ENCODE measurements at regions not wholly inside any gene's neighbourhood (a gene's known extent, or its start where the extent isn't known, plus 50 kb on each side); places are given as distances from the start of the nearest gene placed in this dataset.

DNA sequence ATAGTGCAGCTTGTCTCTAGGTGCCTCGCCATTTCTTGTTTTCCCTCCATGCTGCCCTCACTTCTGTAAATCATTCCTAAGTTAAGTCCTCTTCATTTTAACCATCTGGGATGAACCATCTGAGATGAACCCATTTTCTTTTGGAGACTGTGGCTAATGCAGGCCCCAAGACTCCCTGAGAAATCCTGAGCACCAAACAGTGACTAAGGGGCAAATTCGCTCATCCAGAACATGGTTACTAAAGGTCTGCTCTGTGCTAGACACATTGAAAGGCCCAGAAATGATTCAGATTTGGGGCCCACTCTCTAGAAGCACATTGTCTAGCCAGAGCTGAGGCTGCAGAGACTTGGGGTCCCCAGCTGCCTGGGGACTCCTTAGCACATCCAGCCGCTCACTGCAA, 151.9 kb upstream of the CTTNBP2NL start:
- Histone ChIP-seq H3K4me1 (ENCODE audit: control insufficient read depth, insufficient read depth, low read length) (no peaks in the 10 kb centered on the region), H3K27ac (ENCODE audit: extremely low read depth, low read depth, low read length) (no peak overlapping the region), H3K36me3 (ENCODE audit: control insufficient read depth in 2 of 2, insufficient read depth in 1 of 2, low read length in 2 of 2) (no peaks in the 10 kb centered on the region), H3K4me3 (ENCODE audit: low read depth, low read length) (no peak overlapping the region), H3K9me3 (ENCODE audit: control insufficient read depth, insufficient read depth, low read depth, low read length) (no peaks in the 10 kb centered on the region)
- TF ChIP-seq ZNF704 (tag by site-specific recombination; IDR thresholded peaks at IDR 0.05) (no peak), ZNF112 (tag by site-specific recombination; IDR thresholded peaks at IDR 0.05) (no peak), SP3 (tag by site-specific recombination; IDR thresholded peaks at IDR 0.05) (no peak), ZBTB8A (tag by site-specific recombination; IDR thresholded peaks at IDR 0.05) (no peak), ZNF623 (tag by site-specific recombination; IDR thresholded peaks at IDR 0.05) (no peak), ZNF223 (tag by site-specific recombination; IDR thresholded peaks at IDR 0.05) (no peak), ZNF10 (tag by site-specific recombination; IDR thresholded peaks at IDR 0.05) (no peak), ZNF629 (tag by site-specific recombination; IDR thresholded peaks at IDR 0.05) (no peak), ZNF184 (tag by site-specific recombination; IDR thresholded peaks at IDR 0.05) (no peak), ZSCAN23 (tag by site-specific recombination; IDR thresholded peaks at IDR 0.05) (no peak)
- ChIA-PET CTCF (no interaction called here), POLR2A (no interaction called here)

DNA sequence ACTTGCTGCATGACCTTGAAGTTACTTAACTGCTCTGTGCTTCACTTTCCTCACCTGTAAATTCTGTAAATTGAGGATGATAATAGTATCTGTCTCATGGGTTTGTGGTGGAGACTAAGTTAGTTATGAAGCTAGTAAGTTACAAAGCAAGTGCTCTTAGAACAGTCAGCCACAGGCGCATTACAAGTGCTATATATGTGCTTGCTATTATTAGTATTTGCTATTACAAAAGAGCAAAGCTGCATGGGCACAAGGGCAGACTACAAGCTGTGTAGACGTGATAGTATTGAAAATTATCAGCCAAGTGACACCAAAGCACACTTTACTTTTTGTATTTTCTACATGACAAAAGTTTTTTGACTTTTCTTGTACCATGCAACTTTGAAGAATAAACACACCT, 150.9 kb upstream of the CTTNBP2NL start:
- Histone ChIP-seq H3K4me1 (ENCODE audit: control insufficient read depth, insufficient read depth, low read length) (no peaks in the 10 kb centered on the region), H3K4me3 (ENCODE audit: low read depth, low read length) (no peak overlapping the region), H3K9me3 (ENCODE audit: control insufficient read depth, insufficient read depth, low read depth, low read length) (no peaks in the 10 kb centered on the region), H3K27ac (ENCODE audit: extremely low read depth, low read depth, low read length) (no peak overlapping the region), H3K36me3 (ENCODE audit: control insufficient read depth in 2 of 2, insufficient read depth in 1 of 2, low read length in 2 of 2) (no peaks in the 10 kb centered on the region)
- ChIA-PET POLR2A (no interaction called here), CTCF (interaction anchor here (0.6 kb wide), 1 partner anchor 91 kb away, joined by 3 read pairs; no protein-coding TSS in a partner anchor)
- no peak for TF ChIP-seq ZNF48 (tag by site-specific recombination; IDR thresholded peaks at IDR 0.05)
- no peak for TF ChIP-seq ZBTB11 (tag by site-specific recombination; conservative IDR thresholded peaks at IDR 0.05; ENCODE audit: low read depth)
- no peak for TF ChIP-seq ZBTB17 (tag by site-specific recombination; IDR thresholded peaks at IDR 0.05)
- TF ChIP-seq GFI1B (tag by site-specific recombination; IDR thresholded peaks at IDR 0.05), result no peak
- TF ChIP-seq ZNF248 (tag by site-specific recombination; IDR thresholded peaks at IDR 0.05), result no peak

- Histone ChIP-seq H3K27ac (ENCODE audit: extremely low read depth, low read depth, low read length) (no peak overlapping the region), H3K4me3 (ENCODE audit: low read depth, low read length) (no peak overlapping the region), H3K9me3 (ENCODE audit: control insufficient read depth, insufficient read depth, low read depth, low read length) (no peaks in the 10 kb centered on the region), H3K36me3 (ENCODE audit: control insufficient read depth in 2 of 2, insufficient read depth in 1 of 2, low read length in 2 of 2) (no peaks in the 10 kb centered on the region), H3K4me1 (ENCODE audit: control insufficient read depth, insufficient read depth, low read length) (no peaks in the 10 kb centered on the region)
- no peak for TF ChIP-seq ZNF121 (tag by site-specific recombination; IDR thresholded peaks at IDR 0.05)
- no peak for TF ChIP-seq SALL2 (tag by site-specific recombination; IDR thresholded peaks at IDR 0.05; ENCODE audit: borderline replicate concordance)
- TF ChIP-seq, protein P1, sequence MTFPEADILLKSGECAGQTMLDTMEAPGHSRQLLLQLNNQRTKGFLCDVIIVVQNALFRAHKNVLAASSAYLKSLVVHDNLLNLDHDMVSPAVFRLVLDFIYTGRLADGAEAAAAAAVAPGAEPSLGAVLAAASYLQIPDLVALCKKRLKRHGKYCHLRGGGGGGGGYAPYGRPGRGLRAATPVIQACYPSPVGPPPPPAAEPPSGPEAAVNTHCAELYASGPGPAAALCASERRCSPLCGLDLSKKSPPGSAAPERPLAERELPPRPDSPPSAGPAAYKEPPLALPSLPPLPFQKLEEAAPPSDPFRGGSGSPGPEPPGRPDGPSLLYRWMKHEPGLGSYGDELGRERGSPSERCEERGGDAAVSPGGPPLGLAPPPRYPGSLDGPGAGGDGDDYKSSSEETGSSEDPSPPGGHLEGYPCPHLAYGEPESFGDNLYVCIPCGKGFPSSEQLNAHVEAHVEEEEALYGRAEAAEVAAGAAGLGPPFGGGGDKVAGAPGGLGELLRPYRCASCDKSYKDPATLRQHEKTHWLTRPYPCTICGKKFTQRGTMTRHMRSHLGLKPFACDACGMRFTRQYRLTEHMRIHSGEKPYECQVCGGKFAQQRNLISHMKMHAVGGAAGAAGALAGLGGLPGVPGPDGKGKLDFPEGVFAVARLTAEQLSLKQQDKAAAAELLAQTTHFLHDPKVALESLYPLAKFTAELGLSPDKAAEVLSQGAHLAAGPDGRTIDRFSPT (tag by site-specific recombination; IDR thresholded peaks at IDR 0.05), result no peak
- no peak for TF ChIP-seq ZNF830 (tag by site-specific recombination; IDR thresholded peaks at IDR 0.05; ENCODE audit: low read depth)
- TF ChIP-seq ZNF311 (tag by site-specific recombination; IDR thresholded peaks at IDR 0.05; ENCODE audit: borderline replicate concordance), result no peak
- no peak for TF ChIP-seq KLF8 (tag by site-specific recombination; IDR thresholded peaks at IDR 0.05)
- TF ChIP-seq, protein P2, sequence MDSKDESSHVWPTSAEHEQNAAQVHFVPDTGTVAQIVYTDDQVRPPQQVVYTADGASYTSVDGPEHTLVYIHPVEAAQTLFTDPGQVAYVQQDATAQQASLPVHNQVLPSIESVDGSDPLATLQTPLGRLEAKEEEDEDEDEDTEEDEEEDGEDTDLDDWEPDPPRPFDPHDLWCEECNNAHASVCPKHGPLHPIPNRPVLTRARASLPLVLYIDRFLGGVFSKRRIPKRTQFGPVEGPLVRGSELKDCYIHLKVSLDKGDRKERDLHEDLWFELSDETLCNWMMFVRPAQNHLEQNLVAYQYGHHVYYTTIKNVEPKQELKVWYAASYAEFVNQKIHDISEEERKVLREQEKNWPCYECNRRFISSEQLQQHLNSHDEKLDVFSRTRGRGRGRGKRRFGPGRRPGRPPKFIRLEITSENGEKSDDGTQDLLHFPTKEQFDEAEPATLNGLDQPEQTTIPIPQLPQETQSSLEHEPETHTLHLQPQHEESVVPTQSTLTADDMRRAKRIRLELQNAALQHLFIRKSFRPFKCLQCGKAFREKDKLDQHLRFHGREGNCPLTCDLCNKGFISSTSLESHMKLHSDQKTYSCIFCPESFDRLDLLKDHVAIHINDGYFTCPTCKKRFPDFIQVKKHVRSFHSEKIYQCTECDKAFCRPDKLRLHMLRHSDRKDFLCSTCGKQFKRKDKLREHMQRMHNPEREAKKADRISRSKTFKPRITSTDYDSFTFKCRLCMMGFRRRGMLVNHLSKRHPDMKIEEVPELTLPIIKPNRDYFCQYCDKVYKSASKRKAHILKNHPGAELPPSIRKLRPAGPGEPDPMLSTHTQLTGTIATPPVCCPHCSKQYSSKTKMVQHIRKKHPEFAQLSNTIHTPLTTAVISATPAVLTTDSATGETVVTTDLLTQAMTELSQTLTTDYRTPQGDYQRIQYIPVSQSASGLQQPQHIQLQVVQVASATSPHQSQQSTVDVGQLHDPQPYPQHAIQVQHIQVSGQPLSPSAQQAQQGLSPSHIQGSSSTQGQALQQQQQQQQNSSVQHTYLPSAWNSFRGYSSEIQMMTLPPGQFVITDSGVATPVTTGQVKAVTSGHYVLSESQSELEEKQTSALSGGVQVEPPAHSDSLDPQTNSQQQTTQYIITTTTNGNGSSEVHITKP (tag by site-specific recombination; IDR thresholded peaks at IDR 0.05), result no peak
- TF ChIP-seq ZFP37 (tag by site-specific recombination; IDR thresholded peaks at IDR 0.05), result no peak
- TF ChIP-seq ZNF48 (tag by site-specific recombination; IDR thresholded peaks at IDR 0.05), result no peak
- CTCF ChIA-PET, result no interaction called here
- POLR2A ChIA-PET, result no interaction called here
Observed at GRCh38 chr1:112247036-112247597, 148.9 kb upstream of the CTTNBP2NL start.

All from HEK293 (cell line).